ENCODE measurements at regions not wholly inside any gene's neighbourhood (a gene's known extent, or its start where the extent isn't known, plus 50 kb on each side); places are given as distances from the start of the nearest gene placed in this dataset.

DNA sequence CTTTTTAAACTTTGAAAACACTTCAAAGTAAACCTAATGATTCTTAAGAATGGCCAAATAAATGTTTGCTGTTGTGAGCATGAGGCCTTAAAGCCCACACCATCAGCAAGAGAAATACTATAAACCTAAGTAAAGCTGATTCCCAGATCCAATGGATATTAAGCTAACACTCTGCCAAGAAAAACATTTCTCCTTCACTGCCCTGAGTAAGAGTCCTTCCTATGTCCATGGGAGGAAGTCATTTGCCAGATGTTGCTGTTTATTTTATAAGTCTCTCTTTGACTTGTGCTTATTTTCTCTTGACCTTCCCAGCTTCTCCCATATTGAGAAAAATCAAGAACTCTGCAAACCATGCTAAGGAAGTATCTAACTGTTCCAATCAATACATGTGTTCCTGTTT, 154.3 kb upstream of the EDNRA start:
- no peak for DNase-seq (ENCODE audit: low read depth in 1 of 2, low spot score in 1 of 2)
- TF ChIP-seq POLR2AphosphoS5 (IDR thresholded peaks at IDR 0.05; ENCODE audit: low read depth), result no peak
- no peak for TF ChIP-seq SPI1 (IDR thresholded peaks at IDR 0.05; ENCODE audit: borderline replicate concordance, low read depth)
- TF ChIP-seq CTCF (IDR thresholded peaks at IDR 0.05; ENCODE audit: insufficient read depth, low read length), result no peak
- no peak overlapping the region for H3K27ac ChIP-seq (replicated peaks)
- H3K27me3 ChIP-seq (ENCODE audit: insufficient read depth, poor library complexity, severe bottlenecking), result no peaks in the 10 kb centered on the region
- H3K4me3 ChIP-seq (replicated peaks; ENCODE audit: insufficient read depth, low read length), result no peak overlapping the region

GRCh38 chr4:147327322-147327721, 153.6 kb upstream of the EDNRA start:
- TF ChIP-seq CTCF (IDR thresholded peaks at IDR 0.05; ENCODE audit: insufficient read depth, low read length), result no peak
- no peak for TF ChIP-seq SPI1 (IDR thresholded peaks at IDR 0.05; ENCODE audit: borderline replicate concordance, low read depth)
- TF ChIP-seq REST (IDR thresholded peaks at IDR 0.05; ENCODE audit: insufficient replicate concordance, low read depth), result no peak
- TF ChIP-seq POLR2AphosphoS5 (IDR thresholded peaks at IDR 0.05; ENCODE audit: low read depth), result no peak
- TF ChIP-seq GABPA (IDR thresholded peaks at IDR 0.05; ENCODE audit: low read depth), result no peak
- no peak for DNase-seq (ENCODE audit: low read depth in 1 of 2, low spot score in 1 of 2)
- H3K27me3 ChIP-seq (ENCODE audit: insufficient read depth, poor library complexity, severe bottlenecking), result no peaks in the 10 kb centered on the region
- no peak overlapping the region for H3K4me3 ChIP-seq (replicated peaks; ENCODE audit: insufficient read depth, low read length)
- H3K27ac ChIP-seq (replicated peaks), result no peak overlapping the region

DNA sequence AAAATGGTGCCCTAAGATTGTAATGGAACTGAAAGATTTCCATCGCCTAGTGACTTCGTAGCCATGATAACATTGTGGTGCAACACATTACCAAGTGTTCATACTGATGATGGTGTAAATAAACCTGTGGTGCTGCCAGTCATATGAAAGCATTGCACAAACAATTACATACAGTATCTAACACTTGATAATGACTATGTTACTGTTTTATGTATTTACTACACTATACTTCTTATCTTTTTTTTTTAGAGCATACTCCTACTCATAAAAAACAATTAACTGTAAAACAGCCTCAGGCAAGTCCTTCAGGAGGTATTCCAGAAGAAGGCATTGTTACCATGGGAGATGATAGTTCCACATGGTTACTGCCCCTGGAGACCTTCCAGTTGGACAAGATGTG, 152.7 kb upstream of the EDNRA start:
- Histone ChIP-seq H3K27ac (replicated peaks) (no peak overlapping the region), H3K27me3 (ENCODE audit: insufficient read depth, poor library complexity, severe bottlenecking) (no peaks in the 10 kb centered on the region), H3K4me3 (replicated peaks; ENCODE audit: insufficient read depth, low read length) (no peak overlapping the region)
- DNase-seq (ENCODE audit: low read depth in 1 of 2, low spot score in 1 of 2), result no peak
- no peak for TF ChIP-seq GABPA (IDR thresholded peaks at IDR 0.05; ENCODE audit: low read depth)
- no peak for TF ChIP-seq REST (IDR thresholded peaks at IDR 0.05; ENCODE audit: insufficient replicate concordance, low read depth)
- TF ChIP-seq SPI1 (IDR thresholded peaks at IDR 0.05; ENCODE audit: borderline replicate concordance, low read depth), result no peak
- no peak for TF ChIP-seq POLR2AphosphoS5 (IDR thresholded peaks at IDR 0.05; ENCODE audit: low read depth)

DNA sequence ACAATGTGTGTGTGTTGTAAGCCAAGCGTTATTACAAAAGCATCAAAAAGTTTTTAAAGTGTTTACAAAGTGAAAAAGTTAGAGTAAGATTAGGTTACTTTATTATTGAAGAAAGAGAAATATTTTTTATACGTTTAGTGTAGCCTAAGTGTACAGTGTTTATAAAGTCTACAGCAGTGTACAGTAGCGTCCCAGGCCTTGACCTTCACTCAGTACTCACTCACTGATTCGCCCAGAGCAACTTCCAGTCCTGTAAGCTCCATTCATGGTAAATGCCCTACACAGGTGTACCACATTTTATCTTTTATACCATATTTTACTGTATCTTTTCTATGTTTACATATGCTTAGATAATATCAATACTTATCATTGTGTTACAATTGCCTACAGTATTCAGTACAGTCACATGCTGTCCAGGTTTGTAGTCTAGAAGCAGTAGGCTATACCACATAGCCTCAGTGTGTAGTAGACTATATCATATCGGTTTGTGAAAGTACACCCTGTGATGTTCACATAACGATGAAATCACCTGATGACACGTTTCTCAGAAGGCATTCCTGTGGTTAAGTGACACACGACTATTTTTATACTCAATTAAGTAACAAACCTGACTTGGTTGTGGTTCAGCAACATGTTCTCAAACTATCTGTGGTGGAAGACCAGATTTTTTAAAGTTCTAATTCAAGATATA, 152.0 kb upstream of the EDNRA start:
- no peaks in the 10 kb centered on the region for H3K27me3 ChIP-seq (ENCODE audit: insufficient read depth, poor library complexity, severe bottlenecking)
- TF ChIP-seq REST (IDR thresholded peaks at IDR 0.05; ENCODE audit: insufficient replicate concordance, low read depth) (no peak), POLR2AphosphoS5 (IDR thresholded peaks at IDR 0.05; ENCODE audit: low read depth) (no peak), CTCF (IDR thresholded peaks at IDR 0.05; ENCODE audit: insufficient read depth, low read length) (no peak), GABPA (IDR thresholded peaks at IDR 0.05; ENCODE audit: low read depth) (no peak), SPI1 (IDR thresholded peaks at IDR 0.05; ENCODE audit: borderline replicate concordance, low read depth) (no peak)
- H3K4me3 ChIP-seq (replicated peaks; ENCODE audit: insufficient read depth, low read length), result no peak overlapping the region
- no peak overlapping the region for H3K27ac ChIP-seq (replicated peaks)
- no peak for DNase-seq (ENCODE audit: low read depth in 1 of 2, low spot score in 1 of 2)
